GM12874 (cell line): ENCODE measurements at regions not wholly inside any gene's neighbourhood (a gene's known extent, or its start where the extent isn't known, plus 50 kb on each side); places are given as distances from the start of the nearest gene placed in this dataset.

Source experiments
- CTCF ChIP-seq: IDR thresholded peaks from 2 replicates; pipeline ENCODE4 v1.5.1; 2011; ENCODE audit warnings: low read depth, mild to moderate bottlenecking, control low read depth, low read length, moderate library complexity; ENCODE audit not compliant: insufficient read depth

GRCh38 chr9:79165020-79165780, 406.6 kb upstream of the TLE4 start:
- TF ChIP-seq CTCF = no peak

- no peak for TF ChIP-seq CTCF
These were observed 405.8 kb upstream of the TLE4 start for GRCh38 chr9:79166005-79166404.

GRCh38 chr9:79170643-79171042, 401.1 kb upstream of the TLE4 start:
- no peak for TF ChIP-seq CTCF

- no peak for TF ChIP-seq CTCF
These were observed 397.8 kb upstream of the TLE4 start for GRCh38 chr9:79173932-79174331.

GRCh38 chr9:79176014-79176697, 395.6 kb upstream of the TLE4 start:
- no peak for TF ChIP-seq CTCF

GRCh38 chr9:79184831-79185230, 386.9 kb upstream of the TLE4 start:
- no peak for TF ChIP-seq CTCF

- TF ChIP-seq CTCF = no peak
These were observed 385.9 kb upstream of the TLE4 start for GRCh38 chr9:79185866-79186265.
